T47D (cell line): ENCODE measurements at regions not wholly inside any gene's neighbourhood (a gene's known extent, or its start where the extent isn't known, plus 50 kb on each side); places are given as distances from the start of the nearest gene placed in this dataset.
"Not testable (repeated sequence)": the region's sequence is repeated elsewhere in the genome, so short reads cannot be mapped to it uniquely, and the experiment has no call there.

Experiments
- DNase-seq, 2 experiments: peaks; one replicate each; pipeline versions ENCODE4 v3.0.0 to v3.0.0-alpha.2; 2011 to 2012; ENCODE audit warnings: low read depth in 1 of 2, low spot score in 1 of 2
- JUND ChIP-seq: IDR thresholded peaks from 2 replicates; pipeline ENCODE4 v1.6.1; 2012; ENCODE audit warnings: low read depth
- in situ Hi-C: cut with HindIII; loops from 2 replicates; pipeline ENCODE4 v1.10.0; 2016; ENCODE audit warnings: low sequenced_read_pairs, low pct_unique_long_range_greater_than_20kb

DNA sequence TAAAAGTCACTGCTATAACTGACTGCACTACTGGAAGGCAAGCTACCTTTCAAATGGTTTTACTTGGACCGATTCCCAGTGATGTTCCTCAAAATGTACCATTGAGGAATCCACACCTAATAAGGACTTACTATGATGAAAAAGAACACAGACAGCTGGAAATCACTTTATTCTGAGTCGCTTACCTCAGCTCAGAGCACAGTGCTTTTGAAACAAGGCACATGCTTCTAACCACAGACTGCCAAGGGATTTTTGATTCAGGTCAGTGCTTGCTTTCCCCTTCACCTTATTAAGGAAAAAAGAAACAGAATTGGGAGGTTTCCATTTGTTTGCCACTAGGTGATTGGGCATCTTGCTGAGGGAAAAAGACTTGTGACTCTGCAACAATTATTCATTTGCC, 707.5 kb upstream of the FSHR start:
- TF ChIP-seq JUND, result no peak
- in situ Hi-C loops, result no loop called here
- DNase-seq, result no peak

DNA sequence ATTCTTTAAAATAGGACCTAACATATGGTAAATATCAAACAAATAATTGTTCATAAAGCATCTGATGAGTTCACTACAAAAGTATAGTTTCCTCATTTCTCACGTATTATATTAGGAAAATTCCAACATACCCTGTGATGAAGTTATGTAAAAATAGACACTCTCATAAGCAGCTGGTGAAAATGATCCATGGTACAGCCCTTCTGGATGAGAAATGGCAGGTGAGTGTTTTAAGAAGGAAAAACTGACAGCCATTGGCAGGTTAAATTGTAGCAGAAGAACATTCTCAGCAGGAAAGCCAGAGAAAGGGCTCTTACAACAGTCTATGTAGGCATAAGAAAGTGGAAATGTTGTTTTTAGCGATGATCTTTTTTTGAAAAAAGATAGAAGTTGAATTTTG, 706.5 kb upstream of the FSHR start:
- TF ChIP-seq JUND, result no peak
- in situ Hi-C loops, result no loop called here
- DNase-seq, result no peak

DNA sequence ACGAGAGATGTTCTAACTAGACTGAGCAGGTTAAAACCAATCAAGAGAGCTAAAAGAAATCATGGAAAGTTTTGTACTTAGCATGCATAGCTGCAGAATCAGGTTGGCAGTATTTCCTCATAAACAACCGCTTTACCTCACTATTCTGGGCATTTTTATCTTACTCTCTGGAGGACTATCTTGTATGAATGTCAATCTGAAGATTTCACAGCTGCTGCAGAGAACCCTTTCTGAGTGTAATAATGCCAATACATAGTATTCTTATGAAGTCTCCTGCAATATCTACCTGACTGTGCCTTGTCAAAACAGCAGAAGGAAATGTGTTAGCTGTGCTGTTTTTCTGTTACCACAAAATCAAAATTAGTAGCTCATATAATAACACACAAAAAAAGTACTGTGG, 705.9 kb upstream of the FSHR start:
- in situ Hi-C loops, result no loop called here
- no peak for DNase-seq
- no peak for TF ChIP-seq JUND

DNA sequence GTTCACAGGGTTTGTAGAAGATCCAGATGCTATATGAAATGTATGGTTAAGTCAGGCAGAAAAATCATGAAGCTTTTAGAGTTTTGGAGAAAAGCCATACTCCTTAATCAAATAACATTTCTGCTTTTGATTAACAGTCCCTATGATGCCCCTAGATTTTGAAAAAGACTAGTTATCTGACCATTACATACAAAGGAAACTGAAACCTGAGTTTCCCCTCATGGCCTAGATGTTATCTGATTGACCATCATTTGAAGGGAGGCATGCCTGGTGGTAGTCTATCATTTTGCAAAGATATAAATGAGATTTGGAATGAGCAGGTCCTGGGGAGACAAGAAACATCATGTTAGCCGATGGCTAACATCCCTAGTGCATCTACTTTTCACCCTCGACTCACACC, 704.3 kb upstream of the FSHR start:
- no peak for TF ChIP-seq JUND
- no peak for DNase-seq
- in situ Hi-C loops, result no loop called here

DNA sequence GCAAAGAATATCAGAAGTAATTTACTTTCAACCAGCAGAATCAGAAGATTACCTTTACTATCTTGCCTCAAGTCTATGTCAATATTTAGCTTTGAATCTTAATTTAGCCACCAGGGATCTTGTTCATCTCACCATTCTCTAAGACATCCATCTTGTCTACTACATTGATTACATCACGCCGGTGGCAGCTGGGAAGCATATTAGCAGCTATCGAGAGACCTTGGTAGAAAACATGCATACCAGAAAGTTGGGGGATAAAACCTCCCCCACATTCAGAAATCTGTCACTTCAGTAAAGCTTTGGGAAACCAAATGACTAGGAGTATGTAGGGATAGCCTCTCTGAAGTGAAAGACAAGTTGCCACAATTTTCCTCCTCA, 703.8 kb upstream of the FSHR start:
- no peak for TF ChIP-seq JUND

DNA sequence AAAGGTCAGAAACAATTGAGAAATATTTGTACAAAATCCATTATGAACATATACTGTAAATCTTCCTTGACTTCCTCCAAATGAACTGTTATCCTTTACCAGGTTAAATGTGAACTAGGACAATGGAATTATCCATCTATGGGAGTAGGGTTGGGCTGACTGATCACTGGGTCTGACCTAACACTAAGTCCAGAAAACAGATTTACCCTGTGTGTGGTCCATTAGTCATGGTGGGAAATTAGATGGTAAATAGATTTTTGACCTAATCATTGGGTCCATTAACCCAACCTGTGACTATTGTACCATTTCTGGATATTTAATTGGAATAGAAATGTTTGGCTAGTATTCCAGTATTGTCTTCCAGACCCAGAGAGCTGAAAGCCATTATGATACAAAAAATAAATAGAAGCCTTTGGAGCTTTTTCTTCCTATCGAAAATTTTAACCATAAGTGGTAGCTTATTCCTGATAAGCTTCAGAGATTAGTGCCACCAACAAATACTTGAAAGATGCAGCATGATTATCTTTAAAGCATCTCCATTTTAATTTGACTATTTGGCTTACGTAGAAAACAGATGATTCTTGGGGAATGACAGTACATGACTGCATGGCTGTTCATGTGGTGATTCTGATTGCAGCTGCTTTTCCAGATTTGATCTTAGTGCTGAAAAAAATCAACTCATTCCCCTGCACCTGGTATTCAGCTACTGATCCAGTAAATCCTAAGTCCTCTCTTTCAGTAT, 703.2 kb upstream of the FSHR start:
- in situ Hi-C loops, result no loop called here
- no peak for DNase-seq
- no peak for TF ChIP-seq JUND

More for the DNA sequence above, 703.8 kb upstream of the FSHR start:
- no peak for DNase-seq
- in situ Hi-C loops, result no loop called here

DNA sequence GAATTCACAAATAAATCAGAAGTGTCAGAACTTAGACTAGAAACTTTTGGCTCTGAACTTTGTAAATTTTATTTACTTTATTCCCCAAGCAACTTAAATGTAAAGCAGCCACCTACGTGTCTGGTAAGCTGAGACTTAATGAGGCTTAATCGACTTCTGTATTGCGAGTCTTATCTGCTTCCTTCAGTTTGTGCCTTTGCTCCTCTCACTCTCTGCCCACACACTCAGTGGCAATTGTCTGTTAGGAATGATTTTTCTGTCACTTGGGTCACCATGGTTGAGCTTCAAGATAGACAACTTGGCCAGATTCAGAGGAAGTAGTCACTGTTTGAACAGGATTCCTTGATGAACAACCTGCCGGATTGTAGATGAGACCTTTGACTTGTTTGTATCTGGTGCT, 691.4 kb upstream of the FSHR start:
- in situ Hi-C loops, result no loop called here
- no peak for DNase-seq
- TF ChIP-seq JUND, result no peak

DNA sequence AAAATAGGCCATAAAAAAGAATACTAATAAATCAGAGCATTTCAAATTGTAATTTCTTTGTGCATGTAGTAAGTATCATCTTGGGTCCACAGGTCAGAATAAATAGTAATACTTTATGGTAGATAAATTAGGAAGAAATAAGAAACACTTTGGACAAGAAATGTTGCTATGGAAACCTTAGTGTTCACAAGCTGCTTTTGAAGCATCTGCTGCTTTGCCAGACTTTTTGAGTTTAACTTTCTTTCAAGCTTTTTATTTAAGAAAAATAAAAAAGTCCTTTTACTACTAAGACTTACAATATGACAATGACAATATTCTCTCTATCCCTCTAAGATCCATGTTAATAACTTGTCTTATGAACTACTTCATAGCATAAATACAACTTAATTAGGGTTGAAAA, 690.7 kb upstream of the FSHR start:
- no peak for TF ChIP-seq JUND
- no peak for DNase-seq
- in situ Hi-C loops, result no loop called here

DNA sequence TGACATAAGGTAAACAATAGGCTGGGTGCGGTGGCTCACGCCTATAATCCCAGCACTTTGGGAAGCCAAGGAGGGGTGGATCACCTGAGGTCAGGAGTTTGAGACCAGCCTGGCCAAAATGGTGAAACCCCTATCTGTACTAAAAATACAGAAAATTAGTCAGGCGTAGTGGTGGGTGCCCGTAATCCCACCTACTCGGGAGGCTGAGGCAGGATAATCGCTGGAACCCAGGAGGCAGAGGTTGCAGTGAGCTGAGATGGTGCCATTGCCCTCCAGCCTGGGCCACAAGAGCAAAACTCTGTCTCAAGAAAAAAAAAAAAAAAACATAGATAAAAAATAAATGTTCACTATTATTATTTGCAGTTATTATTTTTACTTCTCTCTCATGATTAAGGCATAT, 689.8 kb upstream of the FSHR start:
- in situ Hi-C loops, DNase-seq: not testable (repeated sequence)

DNA sequence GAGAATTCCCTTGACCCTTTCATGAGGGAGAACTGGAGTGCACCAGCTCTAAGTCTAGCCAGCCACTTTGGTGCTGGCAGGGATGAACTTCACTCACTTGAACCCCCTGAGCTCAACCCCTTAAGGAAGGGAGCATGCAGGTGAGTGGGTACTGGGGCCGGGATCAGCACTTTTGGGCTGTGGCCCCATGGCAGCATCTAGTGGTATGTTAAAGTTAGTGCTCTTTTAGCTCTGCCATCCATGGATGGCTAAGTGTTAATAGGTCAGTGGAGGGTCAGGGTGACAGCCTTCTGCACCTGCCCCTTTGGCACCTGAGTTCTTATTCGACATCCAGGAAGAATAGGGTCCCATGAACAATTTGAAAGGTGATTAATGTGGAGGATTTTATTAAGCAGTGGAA, 689.0 kb upstream of the FSHR start:
- DNase-seq, result no peak
- in situ Hi-C loops, result no loop called here
- TF ChIP-seq JUND, result no peak

DNA sequence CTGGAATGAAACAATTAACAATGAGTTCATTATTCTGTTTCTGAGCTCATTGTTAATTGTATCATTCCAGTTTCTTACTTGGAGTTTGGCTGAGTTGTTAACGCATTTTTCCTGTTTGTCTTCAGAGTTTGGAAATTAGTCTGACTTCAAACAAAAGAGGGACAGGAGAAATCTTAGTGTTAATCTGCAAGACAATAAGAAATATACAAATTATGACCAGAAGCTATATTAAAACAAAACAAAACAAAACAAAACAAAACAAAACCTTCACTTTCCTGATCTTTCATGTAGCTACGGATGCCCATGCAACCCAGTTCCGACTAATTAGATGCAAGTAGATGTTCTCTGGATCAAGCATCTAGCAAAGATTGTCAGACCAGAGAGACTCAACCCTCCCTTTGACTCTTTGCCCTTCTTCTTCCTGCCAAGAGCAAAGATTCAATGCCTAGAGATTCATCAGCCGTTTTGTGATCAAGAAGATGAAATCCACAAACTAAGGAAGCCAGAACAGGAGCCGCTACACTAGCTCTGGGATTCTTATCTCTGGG, 686.2 kb upstream of the FSHR start:
- no peak for DNase-seq
- in situ Hi-C loops, result no loop called here
- TF ChIP-seq JUND, result no peak

DNA sequence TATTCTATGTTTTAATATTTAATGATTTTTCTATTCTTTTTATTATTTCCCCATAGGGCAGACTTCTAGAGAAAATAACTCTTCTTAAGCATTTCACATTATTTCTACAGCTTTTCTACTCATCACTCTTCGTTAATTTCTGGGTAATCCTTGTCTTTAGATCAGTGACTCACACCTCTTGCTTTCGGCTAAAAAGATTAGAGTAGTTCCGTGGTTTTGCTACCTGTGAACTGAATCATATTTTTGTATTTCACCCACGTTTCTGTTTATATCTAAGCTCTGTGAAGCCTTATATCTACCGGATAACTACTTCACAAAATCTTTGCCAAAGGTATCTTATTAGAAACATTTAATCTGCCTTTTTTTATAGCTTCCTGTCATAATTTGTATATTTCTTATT, 685.5 kb upstream of the FSHR start:
- in situ Hi-C loops, result no loop called here
- no peak for DNase-seq
- no peak for TF ChIP-seq JUND

DNA sequence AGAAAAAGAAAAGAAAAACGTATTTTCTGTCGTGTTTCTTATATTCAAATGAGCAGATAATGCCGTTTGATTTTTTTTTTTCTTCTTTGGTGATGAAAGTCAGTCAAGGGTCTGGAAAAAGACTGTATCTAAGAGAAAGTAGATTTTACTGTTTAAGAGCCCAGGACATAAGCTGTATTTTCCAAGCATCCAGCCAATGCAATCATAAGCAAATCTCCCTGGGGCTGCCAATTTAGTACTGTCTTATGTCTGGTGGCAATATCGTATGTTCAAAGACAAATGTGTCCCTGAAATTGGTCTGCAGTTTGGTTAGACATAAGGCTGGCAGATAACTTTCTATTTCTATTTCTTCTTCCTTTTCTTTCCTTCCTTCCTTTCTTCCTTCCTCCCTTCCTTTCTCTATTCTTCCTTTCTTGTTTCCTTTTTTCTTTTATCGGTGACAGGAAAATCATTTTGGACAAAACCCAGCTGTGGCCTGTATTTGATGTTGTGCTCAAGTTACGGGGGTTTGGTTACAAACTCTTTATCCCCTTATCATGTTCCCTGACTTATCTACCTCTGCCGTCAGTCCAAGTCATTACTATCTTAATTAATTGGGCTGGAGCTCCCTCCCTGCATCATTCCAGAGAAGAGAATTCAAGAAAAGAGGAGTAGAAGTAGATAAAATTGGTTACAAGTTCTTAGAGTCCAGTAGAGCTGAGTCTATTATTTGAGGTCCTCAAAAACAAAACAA, 683.4 kb upstream of the FSHR start:
- no peak for TF ChIP-seq JUND
- DNase-seq, result no peak
- in situ Hi-C loops, result no loop called here
